ENCODE measurements at regions not wholly inside any gene's neighbourhood (a gene's known extent, or its start where the extent isn't known, plus 50 kb on each side); places are given as distances from the start of the nearest gene placed in this dataset.

DNA sequence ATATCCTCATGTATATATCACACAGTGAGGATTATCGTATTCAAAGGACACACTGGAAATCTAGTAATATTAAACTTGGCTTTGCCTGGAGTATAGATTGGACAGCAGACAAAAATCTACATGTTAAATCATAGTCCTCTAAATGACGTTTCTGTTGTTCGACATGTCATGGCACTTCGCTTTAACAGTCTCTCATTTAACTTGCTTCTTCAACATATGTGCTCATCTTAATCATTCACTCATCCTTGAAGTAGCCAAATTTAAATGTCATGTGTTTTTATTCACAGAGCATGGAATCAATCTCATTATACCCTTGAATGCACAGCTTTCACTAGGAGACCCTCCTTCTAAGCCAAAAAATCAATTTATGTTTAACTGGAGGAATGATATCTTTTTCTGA, 417.0 kb upstream of the CNTN6 start:
- H3K9me3 ChIP-seq = no peaks in the 10 kb centered on the region
- WGBS = 85% methylated on average over 4 of the region's 4 CpGs

DNA sequence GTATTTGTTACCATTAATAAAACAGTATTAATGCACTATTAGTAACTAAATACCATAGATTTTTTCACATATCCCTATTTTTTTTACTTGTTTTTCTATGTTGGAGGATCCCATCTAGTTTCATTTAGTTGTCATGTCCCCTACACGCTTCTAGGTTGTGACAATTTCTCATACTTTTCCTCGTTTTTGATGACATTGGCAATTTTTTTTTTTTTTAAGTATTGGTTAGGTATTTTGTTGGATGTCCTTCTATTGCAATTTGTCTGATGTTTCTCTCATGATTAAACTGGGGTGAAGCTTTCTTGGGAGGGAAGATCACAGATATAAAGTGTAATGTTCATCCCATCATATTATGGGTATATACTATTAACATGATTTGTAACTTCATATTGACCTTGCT, 409.1 kb upstream of the CNTN6 start:
- DNase-seq (ENCODE audit: low spot score) = no peak
- 76% methylated on average over 2 of the region's 2 CpGs for WGBS
- intact Hi-C loops (cut with DNase I) = no loop called here

More for the DNA sequence above, 417.0 kb upstream of the CNTN6 start:
- intact Hi-C loops (cut with DNase I) = no loop called here
- no peaks in the 10 kb centered on the region for H3K4me1 ChIP-seq (replicated peaks)
- no peaks in the 10 kb centered on the region for H3K27me3 ChIP-seq (replicated peaks; ENCODE audit: insufficient read depth)
- DNase-seq (ENCODE audit: low spot score) = no peak
- no peak overlapping the region for H3K27ac ChIP-seq
- TF ChIP-seq, protein P1, sequence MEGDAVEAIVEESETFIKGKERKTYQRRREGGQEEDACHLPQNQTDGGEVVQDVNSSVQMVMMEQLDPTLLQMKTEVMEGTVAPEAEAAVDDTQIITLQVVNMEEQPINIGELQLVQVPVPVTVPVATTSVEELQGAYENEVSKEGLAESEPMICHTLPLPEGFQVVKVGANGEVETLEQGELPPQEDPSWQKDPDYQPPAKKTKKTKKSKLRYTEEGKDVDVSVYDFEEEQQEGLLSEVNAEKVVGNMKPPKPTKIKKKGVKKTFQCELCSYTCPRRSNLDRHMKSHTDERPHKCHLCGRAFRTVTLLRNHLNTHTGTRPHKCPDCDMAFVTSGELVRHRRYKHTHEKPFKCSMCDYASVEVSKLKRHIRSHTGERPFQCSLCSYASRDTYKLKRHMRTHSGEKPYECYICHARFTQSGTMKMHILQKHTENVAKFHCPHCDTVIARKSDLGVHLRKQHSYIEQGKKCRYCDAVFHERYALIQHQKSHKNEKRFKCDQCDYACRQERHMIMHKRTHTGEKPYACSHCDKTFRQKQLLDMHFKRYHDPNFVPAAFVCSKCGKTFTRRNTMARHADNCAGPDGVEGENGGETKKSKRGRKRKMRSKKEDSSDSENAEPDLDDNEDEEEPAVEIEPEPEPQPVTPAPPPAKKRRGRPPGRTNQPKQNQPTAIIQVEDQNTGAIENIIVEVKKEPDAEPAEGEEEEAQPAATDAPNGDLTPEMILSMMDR (IDR thresholded peaks at IDR 0.05) = no peak
- TF ChIP-seq POLR2AphosphoS5 (IDR thresholded peaks at IDR 0.05) (no peak), POLR2A (IDR thresholded peaks at IDR 0.05) (no peak)
- no peaks in the 10 kb centered on the region for H3K36me3 ChIP-seq
- no peak overlapping the region for H3K4me3 ChIP-seq

DNA sequence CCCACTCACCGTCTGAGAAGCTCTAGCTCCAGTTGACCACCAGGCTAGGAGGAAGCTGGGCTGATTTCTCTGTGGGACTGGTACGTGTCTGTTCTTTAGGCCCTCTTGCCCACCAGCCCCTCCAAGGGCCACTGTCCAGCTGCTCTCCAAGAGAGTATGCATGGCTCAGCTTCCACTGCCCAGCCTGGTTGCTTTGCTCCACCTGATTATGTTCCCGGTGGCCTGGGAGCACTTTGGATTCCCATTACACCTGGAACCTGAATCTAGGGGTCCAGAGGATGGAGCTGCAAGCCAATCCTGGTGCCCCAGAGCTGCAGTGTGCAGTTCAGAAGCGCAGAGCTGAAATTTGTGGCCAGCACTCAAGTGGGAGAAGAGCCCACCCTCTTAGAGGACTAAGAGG, 402.1 kb upstream of the CNTN6 start:
- intact Hi-C loops (cut with DNase I) = no loop called here
- TF ChIP-seq POLR2AphosphoS5 (IDR thresholded peaks at IDR 0.05) = no peak
- TF ChIP-seq, protein P1 (IDR thresholded peaks at IDR 0.05) = no peak
- TF ChIP-seq POLR2A (IDR thresholded peaks at IDR 0.05) = no peak
- H3K4me1 ChIP-seq (replicated peaks) = no peaks in the 10 kb centered on the region
- no peak overlapping the region for H3K4me3 ChIP-seq
- no peaks in the 10 kb centered on the region for H3K36me3 ChIP-seq
- no peak overlapping the region for H3K27ac ChIP-seq
- H3K27me3 ChIP-seq (replicated peaks; ENCODE audit: insufficient read depth) = no peaks in the 10 kb centered on the region
- 88% methylated on average over 4 of the region's 4 CpGs for WGBS
- no peaks in the 10 kb centered on the region for H3K9me3 ChIP-seq
- DNase-seq (ENCODE audit: low spot score) = no peak

More for the DNA sequence above, 409.1 kb upstream of the CNTN6 start:
- Histone ChIP-seq H3K36me3 (no peaks in the 10 kb centered on the region), H3K27ac (no peak overlapping the region), H3K4me1 (replicated peaks) (no peaks in the 10 kb centered on the region), H3K4me3 (no peak overlapping the region), H3K9me3 (no peaks in the 10 kb centered on the region), H3K27me3 (replicated peaks; ENCODE audit: insufficient read depth) (no peaks in the 10 kb centered on the region)
- TF ChIP-seq POLR2A (IDR thresholded peaks at IDR 0.05) (no peak), POLR2AphosphoS5 (IDR thresholded peaks at IDR 0.05) (no peak)
- TF ChIP-seq, protein P1 (IDR thresholded peaks at IDR 0.05) = no peak

DNA sequence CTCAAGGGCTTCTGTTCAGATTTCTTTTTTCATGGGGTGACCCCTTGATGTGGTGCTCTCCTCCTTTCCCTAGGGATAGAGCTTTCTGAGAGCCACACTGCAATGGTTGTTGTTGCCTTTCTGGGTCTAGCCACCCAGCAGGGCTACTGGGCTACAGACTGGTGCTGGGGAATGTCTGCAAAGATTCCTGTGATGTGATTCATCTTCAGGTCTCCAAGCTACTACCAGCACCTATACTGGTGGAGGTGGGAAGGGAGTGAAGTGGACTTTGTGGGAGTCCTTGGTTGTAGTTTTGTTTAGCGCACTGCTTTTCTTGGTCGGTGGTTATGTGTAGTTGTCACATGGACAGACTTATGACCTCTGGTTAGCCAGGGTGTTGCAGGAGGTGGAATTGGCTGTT, 392.3 kb upstream of the CNTN6 start:
- H3K36me3 ChIP-seq = no peaks in the 10 kb centered on the region
- intact Hi-C loops (cut with DNase I) = no loop called here
- no peaks in the 10 kb centered on the region for H3K4me1 ChIP-seq (replicated peaks)
- H3K27ac ChIP-seq = no peak overlapping the region
- H3K4me3 ChIP-seq = no peak overlapping the region
- H3K27me3 ChIP-seq (replicated peaks; ENCODE audit: insufficient read depth) = no peaks in the 10 kb centered on the region
- no peak for DNase-seq (ENCODE audit: low spot score)
- WGBS = 95% methylated on average over 2 of the region's 2 CpGs
- no peak for TF ChIP-seq POLR2AphosphoS5 (IDR thresholded peaks at IDR 0.05)
- TF ChIP-seq, protein P1 (IDR thresholded peaks at IDR 0.05) = no peak
- TF ChIP-seq POLR2A (IDR thresholded peaks at IDR 0.05) = no peak
- no peaks in the 10 kb centered on the region for H3K9me3 ChIP-seq

DNA sequence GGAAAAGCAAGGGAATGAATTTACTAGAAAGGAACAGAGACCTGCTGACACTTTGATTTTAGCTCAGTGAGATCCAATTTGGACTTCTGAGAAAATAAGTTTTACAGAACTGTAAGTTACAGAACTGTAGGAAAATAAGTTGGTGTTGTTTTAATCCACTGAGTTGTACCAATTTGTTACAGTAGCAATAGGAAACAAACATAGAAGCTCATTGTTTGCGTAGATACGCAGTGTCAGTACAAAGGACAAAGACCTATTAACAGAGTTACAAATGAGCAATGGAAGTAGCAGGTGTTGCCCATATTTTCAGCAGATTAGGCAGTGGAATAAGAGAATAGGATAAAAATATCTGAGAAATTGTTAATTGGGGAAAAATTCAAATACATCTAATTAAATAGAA, 385.8 kb upstream of the CNTN6 start:
- H3K27ac ChIP-seq = no peak overlapping the region
- no peaks in the 10 kb centered on the region for H3K36me3 ChIP-seq
- TF ChIP-seq POLR2AphosphoS5 (IDR thresholded peaks at IDR 0.05) (no peak), POLR2A (IDR thresholded peaks at IDR 0.05) (no peak)
- TF ChIP-seq, protein P1 (IDR thresholded peaks at IDR 0.05) = no peak
- H3K4me3 ChIP-seq = no peak overlapping the region
- no peaks in the 10 kb centered on the region for H3K4me1 ChIP-seq (replicated peaks)
- WGBS = 36% methylated on average over 2 of the region's 2 CpGs
- no peak for DNase-seq (ENCODE audit: low spot score)
- H3K27me3 ChIP-seq (replicated peaks; ENCODE audit: insufficient read depth) = no peaks in the 10 kb centered on the region
- intact Hi-C loops (cut with DNase I) = no loop called here
- H3K9me3 ChIP-seq = no peaks in the 10 kb centered on the region
